ENCODE measurements at regions not wholly inside any gene's neighbourhood (a gene's known extent, or its start where the extent isn't known, plus 50 kb on each side); places are given as distances from the start of the nearest gene placed in this dataset.
"Not testable (repeated sequence)": the region's sequence is repeated elsewhere in the genome, so short reads cannot be mapped to it uniquely, and the experiment has no call there.

GRCh38 chr10:76766682-76767081 lies 870.9 kb downstream of the KCNMA1 start:
- no peak overlapping the region for H3K4me3 ChIP-seq (replicated peaks; ENCODE audit: low read depth, low read length)
- no peaks in the 10 kb centered on the region for H3K27me3 ChIP-seq (replicated peaks; ENCODE audit: control insufficient read depth, insufficient read depth, low read length)
- no peak for TF ChIP-seq CTCF (IDR thresholded peaks at IDR 0.05; ENCODE audit: insufficient read depth, low read length, poor library complexity, severe bottlenecking)
- H3K36me3 ChIP-seq (ENCODE audit: control insufficient read depth, insufficient read depth, low read length), result no peaks in the 10 kb centered on the region
- DNase-seq (ENCODE audit: extremely low read depth, insufficient read length), result no peak

DNA sequence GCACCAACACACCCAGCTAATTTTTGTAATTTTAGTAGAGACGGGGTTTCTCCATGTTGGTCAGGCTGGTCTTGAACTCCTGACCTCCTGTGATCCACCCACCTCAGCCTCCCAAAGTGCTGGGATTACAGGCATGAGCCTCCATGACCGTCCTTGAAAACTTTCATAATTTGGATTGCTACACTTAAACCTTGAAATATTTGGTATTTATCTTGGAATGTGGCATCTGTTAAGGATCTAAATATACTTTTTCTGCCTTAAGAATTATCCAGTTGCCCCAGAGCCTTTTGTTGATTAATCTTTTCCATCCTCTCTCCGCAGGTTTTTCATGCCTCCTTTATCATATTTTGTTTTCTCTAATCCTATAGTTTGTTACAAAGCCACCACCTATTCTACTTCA lies 872.7 kb downstream of the KCNMA1 start:
- H3K4me3 ChIP-seq (replicated peaks; ENCODE audit: low read depth, low read length); DNase-seq (ENCODE audit: extremely low read depth, insufficient read length); H3K27me3 ChIP-seq (replicated peaks; ENCODE audit: control insufficient read depth, insufficient read depth, low read length); H3K36me3 ChIP-seq (ENCODE audit: control insufficient read depth, insufficient read depth, low read length): not testable (repeated sequence)

- no peak overlapping the region for H3K4me3 ChIP-seq (replicated peaks; ENCODE audit: low read depth, low read length)
- DNase-seq (ENCODE audit: extremely low read depth, insufficient read length), result no peak
Observed at GRCh38 chr10:76764177-76764576, 873.4 kb downstream of the KCNMA1 start.

DNA sequence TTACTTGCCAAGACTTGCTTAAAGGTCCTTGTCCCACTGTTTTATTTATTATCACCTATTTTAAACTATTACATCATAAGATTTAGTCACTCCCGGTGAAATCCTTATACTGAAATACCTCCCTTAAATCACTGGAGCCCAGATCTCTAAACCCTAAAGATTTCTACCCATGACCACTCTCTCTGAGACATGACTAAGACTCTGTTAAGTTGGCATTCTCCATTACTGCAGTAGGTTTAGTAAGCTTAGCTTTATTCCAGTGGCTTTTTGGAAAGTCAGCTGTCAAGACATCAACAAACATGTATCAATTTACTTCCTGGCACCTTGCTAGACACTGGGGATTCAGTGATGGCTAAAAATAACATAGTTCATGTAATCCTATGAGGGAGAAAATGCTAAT lies 874.2 kb downstream of the KCNMA1 start:
- DNase-seq (ENCODE audit: extremely low read depth, insufficient read length), result no peak
- H3K4me3 ChIP-seq (replicated peaks; ENCODE audit: low read depth, low read length), result no peak overlapping the region

More at GRCh38 chr10:76764177-76764576, 873.4 kb downstream of the KCNMA1 start:
- H3K36me3 ChIP-seq (ENCODE audit: control insufficient read depth, insufficient read depth, low read length), result no peaks in the 10 kb centered on the region
- TF ChIP-seq CTCF (IDR thresholded peaks at IDR 0.05; ENCODE audit: insufficient read depth, low read length, poor library complexity, severe bottlenecking), result no peak
- H3K27me3 ChIP-seq (replicated peaks; ENCODE audit: control insufficient read depth, insufficient read depth, low read length), result no peaks in the 10 kb centered on the region

DNA sequence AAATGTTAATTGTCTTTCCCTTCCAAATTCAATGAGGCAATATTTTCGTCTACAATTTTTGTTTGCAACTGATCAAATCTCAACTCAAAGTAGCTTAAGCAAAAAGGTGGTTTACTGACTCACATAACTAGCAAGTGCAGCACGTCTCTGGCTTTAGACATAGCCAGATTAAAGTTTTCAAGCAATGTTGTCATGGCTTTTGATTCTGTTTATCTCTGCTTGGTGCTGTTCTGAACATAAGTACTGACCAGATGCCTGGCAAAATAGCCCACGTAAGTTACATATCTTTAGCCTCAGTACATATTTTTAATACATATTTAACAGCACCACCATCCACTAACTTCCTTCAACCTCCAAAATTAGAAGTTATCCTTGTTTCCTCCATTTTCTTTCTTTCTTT lies 877.9 kb downstream of the KCNMA1 start:
- no peak overlapping the region for H3K4me3 ChIP-seq (replicated peaks; ENCODE audit: low read depth, low read length)
- no peak for TF ChIP-seq CTCF (IDR thresholded peaks at IDR 0.05; ENCODE audit: insufficient read depth, low read length, poor library complexity, severe bottlenecking)
- no peak for DNase-seq (ENCODE audit: extremely low read depth, insufficient read length)
- no peaks in the 10 kb centered on the region for H3K27me3 ChIP-seq (replicated peaks; ENCODE audit: control insufficient read depth, insufficient read depth, low read length)
- H3K36me3 ChIP-seq (ENCODE audit: control insufficient read depth, insufficient read depth, low read length), result no peaks in the 10 kb centered on the region

More for the DNA sequence above, 874.2 kb downstream of the KCNMA1 start:
- no peaks in the 10 kb centered on the region for H3K27me3 ChIP-seq (replicated peaks; ENCODE audit: control insufficient read depth, insufficient read depth, low read length)
- no peaks in the 10 kb centered on the region for H3K36me3 ChIP-seq (ENCODE audit: control insufficient read depth, insufficient read depth, low read length)
- no peak for TF ChIP-seq CTCF (IDR thresholded peaks at IDR 0.05; ENCODE audit: insufficient read depth, low read length, poor library complexity, severe bottlenecking)

GRCh38 chr10:76743169-76743568 lies 894.4 kb downstream of the KCNMA1 start:
- TF ChIP-seq CTCF (IDR thresholded peaks at IDR 0.05; ENCODE audit: insufficient read depth, low read length, poor library complexity, severe bottlenecking), result no peak
- Histone ChIP-seq H3K4me3 (replicated peaks; ENCODE audit: low read depth, low read length) (no peak overlapping the region), H3K36me3 (ENCODE audit: control insufficient read depth, insufficient read depth, low read length) (no peaks in the 10 kb centered on the region), H3K27me3 (replicated peaks; ENCODE audit: control insufficient read depth, insufficient read depth, low read length) (no peaks in the 10 kb centered on the region)
- no peak for DNase-seq (ENCODE audit: extremely low read depth, insufficient read length)
